Suprapubic skin (tissue), 4 donors: ENCODE measurements at regions not wholly inside any gene's neighbourhood (a gene's known extent, or its start where the extent isn't known, plus 50 kb on each side); places are given as distances from the start of the nearest gene placed in this dataset.
"Not testable (repeated sequence)": the region's sequence is repeated elsewhere in the genome, so short reads cannot be mapped to it uniquely, and the experiment has no call there.

ENCODE experiments used
- DNase-seq, 2 donors: peaks; one replicate each; pipeline ENCODE4 v3.0.0-alpha.2; 2019; ENCODE audit warnings: low spot score in 2 of 2
- H3K27ac ChIP-seq: fragments of 200-600 bp; sonication (generic); one replicate; pipeline ENCODE4 v1.5.1; 2019
- H3K27me3 ChIP-seq: fragments of 200-600 bp; sonication (generic); one replicate; pipeline ENCODE4 v1.5.1; 2019
- H3K36me3 ChIP-seq: fragments of 200-600 bp; sonication (generic); one replicate; pipeline ENCODE4 v1.5.1; 2019
- H3K4me1 ChIP-seq: fragments of 200-600 bp; sonication (generic); one replicate; pipeline ENCODE4 v1.5.1; 2019
- H3K4me3 ChIP-seq: fragments of 200-600 bp; sonication (generic); one replicate; pipeline ENCODE4 v1.5.1; 2019; ENCODE audit warnings: mild to moderate bottlenecking
- H3K9me3 ChIP-seq: fragments of 200-600 bp; sonication (generic); one replicate; pipeline ENCODE4 v1.5.1; 2019
- EP300 ChIP-seq: sonication (generic); formaldehyde crosslinking; IDR thresholded peaks from one replicate; pipeline ENCODE4 v1.6.1; 2017; ENCODE audit warnings: antibody characterized with exemption
- POLR2A ChIP-seq, 2 donors: fragments of 450-650 bp; IDR thresholded peaks; one replicate each; pipeline ENCODE4 v1.6.1; 2017; ENCODE audit warnings: antibody characterized with exemption in 2 of 2, mild to moderate bottlenecking in 2 of 2, moderate library complexity in 2 of 2
- POLR2AphosphoS5 ChIP-seq, 3 donors: sonication (generic); formaldehyde crosslinking; IDR thresholded peaks; one replicate each; pipeline ENCODE4 v1.6.1; 2017; ENCODE audit warnings: antibody characterized with exemption in 3 of 3
- WGBS: methylation state at CpG from one replicate; pipeline ENCODE4 v1.1.5; 2018; 5-methylcytosine and 5-hydroxymethylcytosine counted together
- TF ChIP-seq, protein P1 (sequence below), 2 donors: fragments of 200-600 bp in 1 of 2; fragments of 450-650 bp in 1 of 2; sonication (generic) in 1 of 2; IDR thresholded peaks; one replicate each; pipeline ENCODE4 v1.5.1; 2016 to 2019; ENCODE audit warnings: antibody characterized with exemption in 2 of 2, mild to moderate bottlenecking in 1 of 2, moderate library complexity in 1 of 2

DNA sequence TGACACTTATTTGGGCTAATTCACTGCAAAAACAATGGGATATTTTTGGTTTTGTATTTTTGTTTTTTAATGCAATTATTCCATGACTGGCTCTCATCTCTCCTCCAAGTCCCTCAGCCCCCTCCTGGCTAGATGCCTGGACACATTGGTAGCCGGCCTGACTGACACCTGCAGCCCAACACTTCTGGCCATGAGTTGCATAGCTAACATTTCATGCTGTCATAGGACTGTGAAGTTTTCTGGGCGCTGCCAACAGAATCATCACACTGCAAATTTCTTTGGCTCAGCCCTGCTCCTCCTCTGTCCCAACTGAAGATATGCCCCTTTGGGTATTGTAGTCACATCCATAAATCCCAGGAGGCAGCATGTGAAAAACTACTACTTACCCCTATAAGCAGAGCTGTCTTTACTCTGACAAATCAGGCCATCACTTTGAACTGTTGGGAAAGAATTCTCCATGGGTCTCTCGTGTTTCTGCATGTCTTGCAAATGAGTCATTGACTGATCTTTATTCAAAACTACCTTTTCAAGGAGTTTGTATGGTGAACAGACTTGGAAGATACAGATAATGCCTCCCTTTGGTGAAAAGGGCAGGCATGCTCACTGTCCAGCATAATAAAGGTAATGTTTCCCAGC, 126.7 kb upstream of the LGR5 start:
- Histone ChIP-seq H3K36me3 (no peaks in the 10 kb centered on the region), H3K9me3 (no peaks in the 10 kb centered on the region), H3K27me3 (no peaks in the 10 kb centered on the region), H3K4me1 (no peaks in the 10 kb centered on the region), H3K27ac (no peak overlapping the region), H3K4me3 (no peak overlapping the region)
- WGBS = 40% methylated on average over 3 of the region's 3 CpGs
- DNase-seq = no peak
- TF ChIP-seq POLR2AphosphoS5 (IDR thresholded peaks at IDR 0.05) (no peak), POLR2A (IDR thresholded peaks at IDR 0.05) (no peak), EP300 (no peak)
- TF ChIP-seq, protein P1, sequence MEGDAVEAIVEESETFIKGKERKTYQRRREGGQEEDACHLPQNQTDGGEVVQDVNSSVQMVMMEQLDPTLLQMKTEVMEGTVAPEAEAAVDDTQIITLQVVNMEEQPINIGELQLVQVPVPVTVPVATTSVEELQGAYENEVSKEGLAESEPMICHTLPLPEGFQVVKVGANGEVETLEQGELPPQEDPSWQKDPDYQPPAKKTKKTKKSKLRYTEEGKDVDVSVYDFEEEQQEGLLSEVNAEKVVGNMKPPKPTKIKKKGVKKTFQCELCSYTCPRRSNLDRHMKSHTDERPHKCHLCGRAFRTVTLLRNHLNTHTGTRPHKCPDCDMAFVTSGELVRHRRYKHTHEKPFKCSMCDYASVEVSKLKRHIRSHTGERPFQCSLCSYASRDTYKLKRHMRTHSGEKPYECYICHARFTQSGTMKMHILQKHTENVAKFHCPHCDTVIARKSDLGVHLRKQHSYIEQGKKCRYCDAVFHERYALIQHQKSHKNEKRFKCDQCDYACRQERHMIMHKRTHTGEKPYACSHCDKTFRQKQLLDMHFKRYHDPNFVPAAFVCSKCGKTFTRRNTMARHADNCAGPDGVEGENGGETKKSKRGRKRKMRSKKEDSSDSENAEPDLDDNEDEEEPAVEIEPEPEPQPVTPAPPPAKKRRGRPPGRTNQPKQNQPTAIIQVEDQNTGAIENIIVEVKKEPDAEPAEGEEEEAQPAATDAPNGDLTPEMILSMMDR (IDR thresholded peaks at IDR 0.05) = no peak

GRCh38 chr12:71311611-71312010, 128.0 kb upstream of the LGR5 start:
- H3K27ac ChIP-seq, H3K4me1 ChIP-seq, H3K27me3 ChIP-seq, H3K9me3 ChIP-seq, DNase-seq, H3K36me3 ChIP-seq, H3K4me3 ChIP-seq: not testable (repeated sequence)
- WGBS = 91% methylated on average over 4 of the region's 4 CpGs

- Histone ChIP-seq H3K9me3 (no peaks in the 10 kb centered on the region), H3K4me1 (no peaks in the 10 kb centered on the region), H3K27ac (no peak overlapping the region), H3K36me3 (no peaks in the 10 kb centered on the region), H3K27me3 (no peaks in the 10 kb centered on the region), H3K4me3 (no peak overlapping the region)
- WGBS = 56% methylated on average over 1 of the region's 1 CpG
- DNase-seq = no peak
- TF ChIP-seq POLR2AphosphoS5 (IDR thresholded peaks at IDR 0.05) (no peak), EP300 (no peak), POLR2A (IDR thresholded peaks at IDR 0.05) (no peak)
- TF ChIP-seq, protein P1 (IDR thresholded peaks at IDR 0.05) = no peak
Observed at GRCh38 chr12:71306808-71307207, 132.8 kb upstream of the LGR5 start.

GRCh38 chr12:71304306-71304705, 135.3 kb upstream of the LGR5 start:
- Histone ChIP-seq H3K4me1 (peaks cover 2% of the 10 kb centered on the region), H3K27me3 (no peaks in the 10 kb centered on the region), H3K36me3 (no peaks in the 10 kb centered on the region), H3K9me3 (no peaks in the 10 kb centered on the region), H3K4me3 (no peak overlapping the region), H3K27ac (no peak overlapping the region)
- DNase-seq = no peak
- WGBS = 83% methylated on average over 3 of the region's 3 CpGs
- no peak for TF ChIP-seq EP300
- no peak for TF ChIP-seq POLR2A (IDR thresholded peaks at IDR 0.05)
- TF ChIP-seq, protein P1 (IDR thresholded peaks at IDR 0.05) = no peak
- TF ChIP-seq POLR2AphosphoS5 (IDR thresholded peaks at IDR 0.05) = no peak

GRCh38 chr12:71303199-71303598, 136.4 kb upstream of the LGR5 start:
- TF ChIP-seq, protein P1 (IDR thresholded peaks at IDR 0.05) = no peak
- TF ChIP-seq POLR2A (IDR thresholded peaks at IDR 0.05) (no peak), EP300 (no peak), POLR2AphosphoS5 (IDR thresholded peaks at IDR 0.05) (no peak)
- H3K27ac ChIP-seq = no peak overlapping the region
- H3K36me3 ChIP-seq = no peaks in the 10 kb centered on the region
- no peak for DNase-seq
- no peak overlapping the region for H3K4me3 ChIP-seq
- H3K9me3 ChIP-seq = no peaks in the 10 kb centered on the region
- peaks cover 3% of the 10 kb centered on the region for H3K4me1 ChIP-seq
- H3K27me3 ChIP-seq = no peaks in the 10 kb centered on the region
